ENCODE measurements at regions not wholly inside any gene's neighbourhood (a gene's known extent, or its start where the extent isn't known, plus 50 kb on each side); places are given as distances from the start of the nearest gene placed in this dataset.
"Not testable (repeated sequence)": the region's sequence is repeated elsewhere in the genome, so short reads cannot be mapped to it uniquely, and the experiment has no call there.

DNA sequence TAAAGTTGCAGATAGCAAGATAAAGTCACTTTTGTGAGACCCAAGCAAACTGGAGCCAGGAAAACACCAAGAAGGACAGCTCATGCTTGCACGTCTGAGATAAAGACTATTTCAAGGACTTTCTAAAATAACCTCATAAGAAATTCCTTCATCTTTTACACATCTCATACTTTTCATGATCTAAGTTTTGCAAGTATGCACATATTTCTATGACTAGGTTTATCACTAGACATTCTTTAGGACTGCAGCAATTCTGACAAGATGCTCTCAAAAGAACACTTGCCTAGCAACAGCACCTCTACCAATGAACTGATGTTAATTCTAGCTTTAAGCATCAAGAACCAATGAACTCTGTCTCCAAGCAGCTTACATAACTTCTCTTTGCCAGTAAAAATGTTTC is 457.6 kb downstream of the SEMA3D start:
- DNase-seq, result no peak

DNA sequence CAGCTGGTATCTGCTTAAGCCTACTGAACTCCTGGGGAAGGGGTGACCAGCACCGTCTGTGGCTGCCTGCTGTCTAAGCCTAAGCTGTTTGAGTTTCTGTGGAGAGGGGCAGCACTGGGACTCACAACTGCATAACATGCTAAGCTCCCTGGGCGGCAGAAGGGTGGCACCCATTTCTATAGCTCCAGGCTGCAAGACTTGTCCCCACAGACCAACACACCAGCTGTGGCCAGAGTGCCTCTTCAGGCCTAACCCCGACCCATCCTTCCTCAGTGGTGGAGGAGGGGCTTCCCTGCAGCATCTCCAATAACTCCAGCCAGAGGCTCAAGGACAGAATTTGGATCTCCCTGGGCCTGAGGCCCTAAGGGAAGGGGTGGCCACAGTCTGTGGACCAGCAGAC is 464.1 kb downstream of the SEMA3D start:
- DNase-seq, result no peak

DNA sequence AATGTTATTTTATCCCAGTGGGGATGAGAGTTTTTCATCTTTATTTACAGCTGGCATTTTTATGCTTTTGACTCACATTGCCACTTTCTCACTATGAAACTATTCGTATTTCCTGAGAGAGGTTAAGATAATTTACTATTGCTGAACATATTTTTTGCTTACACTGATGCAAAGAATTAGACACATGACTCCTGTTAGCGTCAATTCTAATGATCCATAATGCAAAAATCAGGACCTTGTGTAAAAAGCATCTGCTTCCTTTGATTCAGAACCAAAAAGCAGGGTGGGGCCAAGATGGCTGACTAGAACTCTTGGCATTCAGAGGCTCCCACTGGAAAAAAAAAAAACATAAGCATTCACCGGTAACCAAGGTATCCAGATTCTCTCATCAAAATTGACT is 464.8 kb downstream of the SEMA3D start:
- DNase-seq, result no peak

DNA sequence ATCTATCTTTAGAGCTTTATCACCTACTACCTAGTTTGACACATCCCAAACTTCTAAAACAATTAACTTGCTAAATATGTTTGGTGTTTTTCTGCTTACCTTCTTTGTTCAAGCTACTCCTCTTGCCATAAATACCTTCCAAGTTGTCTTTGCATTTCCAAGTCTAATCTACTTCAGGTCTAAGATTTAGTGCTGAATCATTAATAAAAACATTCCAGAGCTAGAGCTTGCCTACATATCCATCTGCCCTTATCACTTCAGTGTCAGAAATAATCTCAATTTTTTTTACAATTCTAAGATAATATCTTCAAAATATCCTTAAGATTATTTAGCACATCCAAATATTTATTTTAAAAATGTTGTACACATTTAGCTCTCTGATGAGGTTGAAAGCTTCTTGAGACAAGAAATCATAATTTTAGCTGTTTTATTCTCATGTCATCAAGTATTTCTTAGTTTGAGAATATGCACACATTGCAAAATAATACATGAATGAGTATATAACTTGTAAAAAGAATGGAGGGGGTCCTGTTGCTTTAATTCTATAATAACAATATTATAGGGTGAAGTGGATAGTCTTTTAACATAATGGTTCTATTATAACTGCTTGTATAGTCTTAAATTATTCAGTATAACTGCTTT is 466.3 kb downstream of the SEMA3D start:
- DNase-seq, result no peak

DNA sequence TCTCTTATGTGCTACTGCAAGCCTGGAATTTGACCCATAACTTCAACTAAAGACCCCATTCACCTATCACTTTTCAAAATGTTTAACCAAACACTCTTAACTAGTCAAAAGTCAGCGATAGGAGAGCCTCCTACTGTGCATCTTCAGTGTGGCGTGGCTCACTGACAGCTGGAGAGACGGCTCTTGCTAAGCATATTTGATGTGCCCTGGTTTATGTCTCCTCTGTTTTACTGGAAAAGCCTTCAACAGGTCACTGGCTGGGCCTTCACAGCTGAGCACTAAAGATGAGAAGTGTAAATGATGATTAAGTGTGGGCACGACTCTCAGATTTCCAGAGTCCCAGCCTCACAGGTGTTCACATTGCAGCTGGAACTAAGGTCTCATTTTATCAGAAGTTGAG is 472.1 kb downstream of the SEMA3D start:
- peak; percentile 36 for DNase-seq

DNA sequence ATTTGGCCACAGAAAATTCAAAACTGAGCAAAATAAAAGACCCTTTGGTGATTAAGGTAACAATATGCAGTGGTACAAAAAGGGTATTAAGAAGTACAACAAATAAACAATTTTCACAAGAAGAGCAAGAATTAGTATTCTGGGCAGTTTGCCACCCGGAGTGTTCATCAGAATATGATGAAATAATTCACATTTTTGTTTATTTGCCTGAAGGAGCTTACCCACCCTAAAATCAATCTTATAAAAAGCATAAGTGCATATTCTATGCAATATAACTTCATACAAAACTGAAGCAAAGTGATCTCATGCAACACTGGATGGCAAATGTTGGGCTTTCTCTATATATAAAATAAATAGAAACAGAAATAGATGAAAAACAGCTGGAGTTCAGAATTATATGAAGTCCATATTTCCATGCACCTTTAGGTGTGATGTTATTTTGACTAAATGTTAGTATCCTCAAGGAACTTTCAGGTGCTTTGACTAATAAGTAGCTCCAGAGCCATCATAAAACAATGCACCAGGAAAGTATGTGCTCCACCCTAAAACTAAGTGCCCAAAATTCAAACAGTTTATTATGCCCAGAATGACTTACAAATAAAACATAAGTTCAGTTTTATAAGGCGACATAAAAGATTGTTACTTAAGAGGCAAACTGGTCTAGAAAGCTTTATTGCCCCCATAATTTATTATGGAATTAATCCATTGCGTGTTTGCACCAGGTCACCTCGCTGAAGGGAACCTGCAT is 474.3 kb downstream of the SEMA3D start:
- no peak for DNase-seq

DNA sequence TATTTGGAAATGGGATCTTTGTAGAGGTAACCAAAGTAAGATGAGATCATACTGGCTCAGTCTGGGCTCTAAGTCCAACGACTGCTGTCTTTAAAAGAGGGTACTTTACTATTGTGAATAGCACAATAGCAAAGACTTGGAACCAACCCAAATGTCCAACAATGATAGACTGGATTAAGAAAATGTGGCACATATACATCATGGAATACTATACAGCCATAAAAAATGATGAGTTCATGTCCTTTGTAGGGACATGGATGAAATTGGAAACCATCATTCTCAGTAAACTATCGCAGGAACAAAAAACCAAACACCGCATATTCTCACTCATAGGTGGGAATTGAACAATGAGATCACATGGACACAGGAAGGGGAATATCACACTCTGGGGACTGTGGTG is 476.3 kb downstream of the SEMA3D start:
- DNase-seq, result not testable (repeated sequence)

DNA sequence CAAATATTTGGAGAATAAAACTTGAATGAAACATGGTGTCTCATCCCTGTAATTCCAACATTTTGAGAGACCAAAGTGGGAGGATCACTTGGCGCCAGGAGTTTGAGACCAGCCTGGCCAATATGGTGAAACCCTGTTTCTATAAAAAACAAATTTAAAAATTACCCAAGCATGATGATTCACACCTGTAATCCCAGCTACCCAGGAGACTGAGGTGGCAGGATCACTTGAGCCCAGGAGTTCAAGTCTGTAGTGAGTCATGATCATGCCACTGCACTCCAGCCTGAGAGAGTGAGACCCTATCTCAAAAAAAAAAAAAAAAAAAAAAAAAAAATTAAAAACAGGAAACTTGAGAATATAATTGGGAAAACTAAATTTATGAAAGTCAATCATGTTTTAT is 481.1 kb downstream of the SEMA3D start:
- DNase-seq, result no peak

DNA sequence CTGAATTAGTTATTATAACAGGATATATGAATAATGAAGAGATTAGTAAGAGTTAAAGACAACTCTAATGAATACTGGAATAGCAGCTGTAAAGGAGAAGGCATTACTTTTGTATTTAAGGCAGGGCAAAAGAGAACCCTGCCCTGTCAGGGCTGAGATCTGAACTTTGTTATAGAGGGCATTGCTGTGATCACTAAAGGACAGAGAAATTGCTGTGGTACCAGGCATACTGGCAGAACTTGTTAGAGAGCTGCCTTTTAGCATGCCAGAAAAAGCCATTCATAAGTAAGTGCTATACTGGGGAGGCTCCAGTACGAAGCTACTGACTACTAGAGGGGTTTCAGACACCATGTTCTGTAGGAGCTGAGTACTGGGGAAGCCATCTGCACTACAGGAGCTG is 481.8 kb downstream of the SEMA3D start:
- no peak for DNase-seq

DNA sequence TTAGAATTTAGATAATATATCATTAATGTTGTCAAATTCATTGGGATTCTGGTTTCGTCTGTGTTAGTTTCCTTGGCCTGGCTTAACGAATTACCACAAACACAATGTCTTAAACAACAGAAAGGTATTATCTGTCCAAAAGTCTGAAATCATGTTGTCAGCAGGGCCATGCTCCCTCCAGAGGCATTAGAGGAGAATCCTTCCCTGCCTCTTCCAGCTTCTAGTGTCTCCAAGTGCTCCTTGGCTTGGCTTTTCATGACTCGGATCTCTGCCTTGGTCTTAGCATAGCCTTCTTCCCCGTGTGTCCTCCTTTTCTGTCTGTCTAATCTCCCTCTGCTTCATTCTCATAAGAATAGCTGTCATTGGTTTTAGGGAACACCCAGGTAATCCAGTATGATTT is 482.5 kb downstream of the SEMA3D start:
- DNase-seq, result no peak

DNA sequence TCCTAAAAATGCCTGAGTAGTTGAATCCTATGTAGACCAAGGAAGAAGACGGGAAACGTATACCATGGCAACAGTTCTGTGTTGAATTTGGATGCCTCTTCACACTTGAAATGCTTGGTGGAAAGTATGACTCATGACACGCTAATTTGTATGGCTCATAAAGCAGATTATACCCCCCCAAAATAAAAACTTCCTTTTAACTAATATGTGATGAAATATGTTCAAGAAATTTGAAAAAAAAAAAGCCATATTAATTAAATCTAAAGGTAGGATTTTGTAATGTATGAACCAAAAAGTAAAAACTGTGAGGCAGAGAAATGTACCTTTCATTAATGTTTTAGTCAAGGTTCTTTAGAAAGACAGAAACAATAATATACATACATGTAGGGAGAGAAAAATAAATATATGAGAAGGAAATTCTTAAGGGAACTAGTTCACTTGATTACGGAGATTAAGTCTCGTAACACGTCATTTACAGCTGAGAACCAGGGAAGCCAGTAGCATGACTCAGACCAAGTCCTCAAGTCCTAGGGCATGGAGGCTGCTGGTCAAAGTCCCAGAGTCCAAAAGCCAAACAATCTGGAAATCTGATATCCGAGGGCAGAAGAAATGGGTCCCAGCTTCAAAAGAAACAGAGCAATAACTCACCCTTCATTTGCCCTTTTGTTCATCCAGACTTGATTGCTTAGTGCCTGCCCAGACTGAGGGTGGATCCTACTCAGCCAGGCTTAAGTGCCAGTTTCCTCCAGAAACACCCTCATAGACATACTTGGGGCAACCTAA is 485.1 kb downstream of the SEMA3D start:
- DNase-seq, result peak; percentile 28

DNA sequence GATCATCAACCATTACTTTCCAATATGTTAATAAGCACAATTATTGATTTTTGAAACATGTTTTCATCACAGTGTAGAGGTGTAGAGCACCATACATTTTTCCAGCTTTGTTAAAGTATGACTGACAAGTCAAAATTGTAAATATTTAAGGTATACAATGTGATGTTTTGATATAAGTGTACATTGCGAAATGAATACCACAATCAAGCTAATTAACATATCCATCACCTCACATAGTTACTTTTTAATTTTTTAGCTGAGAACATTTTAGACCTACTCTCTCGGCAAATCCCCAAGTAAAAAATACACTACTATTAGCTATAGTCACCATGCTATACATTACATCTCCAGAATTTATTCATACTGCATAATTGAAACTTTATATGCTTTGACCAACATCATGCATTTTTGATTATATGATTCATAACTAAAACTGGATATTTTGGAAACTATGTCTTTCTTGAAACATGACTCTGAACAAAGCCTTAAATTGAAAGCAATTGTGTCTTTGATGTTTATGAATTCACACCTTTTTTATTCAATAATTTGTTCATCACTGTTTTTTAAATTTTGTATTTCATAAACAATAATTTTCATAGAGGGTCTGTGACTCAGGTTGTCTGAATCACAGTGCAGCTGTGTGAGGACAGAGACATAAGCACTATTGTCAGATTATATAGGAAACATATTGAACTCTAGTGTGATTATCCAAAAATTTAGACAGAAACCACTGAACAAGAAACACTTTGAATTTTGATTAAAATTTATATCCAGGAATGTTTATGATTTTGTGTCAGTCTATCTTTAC is 486.1 kb downstream of the SEMA3D start:
- no peak for DNase-seq

DNA sequence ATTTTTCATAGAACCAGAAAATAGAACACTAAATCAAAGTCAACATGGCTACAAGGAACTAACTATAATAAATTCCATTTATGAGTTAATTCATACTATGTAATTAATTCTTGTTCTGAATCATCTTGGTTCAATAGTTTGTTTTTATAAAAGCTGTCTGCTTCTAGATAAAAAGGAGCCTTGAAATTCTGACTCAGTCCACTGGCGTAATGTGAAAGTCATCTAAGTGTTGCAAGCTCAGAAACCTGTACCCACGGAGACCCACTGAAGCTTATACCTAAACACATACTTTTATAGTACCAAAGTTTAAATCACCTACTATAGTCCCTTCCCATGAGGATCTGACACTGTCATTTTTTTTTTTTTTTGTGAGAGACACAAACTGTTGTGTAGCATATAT is 489.4 kb downstream of the SEMA3D start:
- no peak for DNase-seq

DNA sequence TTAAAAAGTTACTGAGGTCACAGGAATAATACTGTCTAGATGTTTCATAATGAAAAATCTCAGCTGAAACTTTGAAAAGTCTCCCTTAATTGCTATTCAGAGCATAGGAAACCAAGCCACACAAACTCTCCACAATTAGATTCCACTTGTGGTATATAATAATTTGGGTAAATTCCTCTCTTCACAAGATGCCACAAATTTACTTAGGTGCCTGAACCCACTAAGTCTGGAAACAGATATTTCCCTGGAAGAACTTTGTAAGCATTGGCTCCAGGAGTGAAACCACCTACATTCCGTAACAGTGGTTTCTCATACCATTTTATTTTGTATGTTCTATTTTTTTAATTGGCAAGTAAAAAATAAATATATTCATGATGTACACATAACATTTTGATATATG is 493.4 kb downstream of the SEMA3D start:
- DNase-seq, result no peak

DNA sequence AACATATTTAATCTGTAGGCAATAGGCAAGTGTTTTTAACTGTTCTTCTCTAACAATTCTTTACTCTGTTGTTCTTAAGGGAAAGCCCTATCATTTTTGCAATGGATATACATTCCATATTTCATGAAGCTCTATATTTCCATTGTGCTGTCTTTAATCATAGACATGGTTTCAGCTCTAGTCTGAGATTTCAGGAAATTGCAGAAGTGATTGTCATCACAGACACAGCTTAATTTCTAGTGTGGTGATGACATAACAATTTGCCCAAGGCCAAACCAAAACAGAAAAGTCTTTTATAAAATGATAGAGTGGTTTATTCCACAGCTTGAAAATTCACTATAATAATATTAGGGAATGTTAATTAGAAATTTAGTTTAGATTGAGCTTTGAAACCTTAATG is 494.1 kb upstream of the SEMA3A start:
- DNase-seq, result no peak

DNA sequence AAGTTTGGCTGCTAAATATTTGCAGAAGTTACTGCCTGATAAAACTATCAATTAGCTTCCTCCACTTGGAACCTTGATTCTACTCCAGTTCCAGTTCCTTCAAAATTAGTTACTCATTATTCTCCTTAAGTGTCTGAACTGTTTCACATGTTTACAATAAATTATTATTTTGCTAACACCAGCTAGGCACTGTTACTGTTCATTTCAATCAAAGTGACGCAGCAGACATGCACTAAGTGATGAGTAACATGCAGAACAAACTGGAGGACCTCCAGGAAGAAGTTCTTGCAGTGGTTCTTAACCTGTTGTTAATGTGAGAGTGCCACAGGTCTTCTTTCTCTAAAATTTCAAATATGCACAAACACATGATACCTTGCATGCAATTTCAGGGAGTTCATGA is 491.8 kb upstream of the SEMA3A start:
- DNase-seq, result no peak

DNA sequence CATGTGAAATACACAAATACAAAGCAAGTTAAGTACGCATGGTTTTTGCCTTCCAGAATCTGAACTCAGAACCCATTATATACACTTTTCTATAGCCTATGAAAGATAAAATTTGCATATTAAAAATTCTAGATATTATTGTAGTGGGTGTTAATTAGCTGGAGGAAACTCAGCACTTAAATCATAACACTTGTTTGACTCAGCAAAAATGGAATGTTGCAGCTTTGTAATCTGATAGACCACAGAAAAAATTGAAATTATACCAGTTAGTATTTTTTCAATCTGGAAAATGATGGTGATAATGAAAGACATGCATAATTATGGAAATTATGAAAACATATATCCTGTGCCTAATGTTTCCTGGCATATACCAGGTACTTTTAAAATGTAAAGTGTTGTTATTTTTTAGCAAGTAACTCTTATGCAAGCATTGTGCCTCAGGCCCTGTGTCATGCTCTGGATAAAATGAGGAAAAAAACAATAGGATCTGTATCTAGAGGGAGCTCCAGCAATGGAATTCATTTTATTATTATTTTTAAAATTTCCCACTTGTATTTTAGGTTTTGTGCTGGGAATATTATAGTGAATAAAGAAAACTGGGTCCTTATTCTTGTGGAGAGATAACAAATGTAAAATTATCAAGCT is 490.4 kb upstream of the SEMA3A start:
- no peak for DNase-seq

DNA sequence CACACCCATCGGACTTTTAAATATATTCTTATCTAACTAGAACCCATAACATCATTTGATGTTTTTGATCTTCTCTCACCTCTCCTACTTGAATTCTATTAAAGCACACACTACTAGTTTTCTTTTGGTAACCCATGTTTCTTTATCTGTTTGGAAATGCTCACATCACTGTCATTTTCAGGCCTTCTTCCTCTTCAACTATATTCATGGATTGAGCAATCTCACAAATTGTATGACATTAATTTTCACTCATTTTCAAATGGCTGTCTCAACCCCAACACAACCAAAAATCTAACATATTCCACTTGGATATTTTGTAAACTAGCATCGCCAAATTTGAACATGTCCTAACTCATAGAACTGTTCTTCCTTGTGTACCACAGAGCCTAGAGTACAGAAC is 488.0 kb upstream of the SEMA3A start:
- no peak for DNase-seq

DNA sequence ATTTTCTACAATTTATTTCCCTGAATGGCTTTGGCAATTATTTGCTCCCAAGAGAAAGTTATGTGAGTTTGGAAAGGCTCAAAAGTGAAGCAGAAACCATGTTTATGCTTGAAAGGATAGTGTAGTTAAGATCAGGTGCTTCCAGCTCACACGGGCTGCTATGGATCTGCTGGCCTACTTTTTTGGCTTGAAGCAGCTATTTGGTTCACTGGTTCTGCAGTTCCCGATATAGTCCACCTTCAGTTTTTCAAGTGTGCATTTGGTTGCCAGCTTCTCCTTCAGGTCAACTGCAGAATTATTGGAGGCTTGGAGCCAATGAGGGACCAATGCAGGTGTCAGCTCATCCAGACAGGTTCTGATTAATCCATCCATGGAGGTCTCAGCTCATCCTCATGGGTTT is 484.3 kb upstream of the SEMA3A start:
- no peak for DNase-seq

DNA sequence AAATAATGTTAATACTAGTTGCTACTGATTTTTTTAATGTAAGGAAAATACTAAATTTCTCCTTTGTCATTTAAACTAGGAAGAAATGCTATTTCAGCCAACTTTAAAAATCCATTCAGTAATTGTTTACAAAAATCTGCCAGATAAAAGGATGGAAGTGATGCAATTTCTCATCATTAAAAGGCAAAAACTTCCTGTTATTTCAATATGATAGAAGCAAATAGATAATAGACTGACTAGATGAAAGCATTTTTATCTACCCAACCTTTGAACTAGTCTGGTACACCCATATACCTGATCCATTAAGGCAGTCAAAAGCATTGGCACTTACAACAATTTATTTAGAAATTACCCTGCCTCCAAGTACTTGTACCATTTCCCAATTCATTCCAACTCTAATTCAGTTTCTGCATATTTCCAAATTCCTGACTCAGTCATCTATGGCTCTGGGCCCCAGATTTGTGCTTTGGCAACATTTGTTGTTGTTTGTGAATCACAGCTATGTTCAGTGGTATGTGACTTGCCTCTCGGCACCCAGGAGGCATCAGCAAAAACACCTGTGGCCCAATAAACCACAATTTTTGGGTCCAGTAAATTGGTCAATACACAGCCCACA is 482.6 kb upstream of the SEMA3A start:
- no peak for DNase-seq

DNA sequence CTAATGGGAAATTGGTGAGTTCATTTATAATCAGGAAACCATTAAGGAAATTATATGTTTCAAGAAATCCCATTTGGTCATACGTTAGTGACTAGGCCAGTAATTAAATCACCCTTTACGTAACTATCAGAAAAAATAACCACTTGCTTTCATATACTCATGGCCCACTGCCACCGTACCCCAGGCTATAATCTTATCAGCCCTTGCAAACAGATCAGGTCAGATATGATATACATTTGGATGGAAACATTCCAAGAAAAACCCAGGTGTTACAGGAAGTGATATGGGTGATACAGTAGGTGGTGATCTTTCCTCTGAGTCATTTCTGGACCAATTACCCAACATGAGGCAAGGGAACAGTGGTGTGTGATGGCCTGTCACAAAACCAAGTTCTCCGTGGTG is 481.0 kb upstream of the SEMA3A start:
- peak; percentile 46 for DNase-seq

DNA sequence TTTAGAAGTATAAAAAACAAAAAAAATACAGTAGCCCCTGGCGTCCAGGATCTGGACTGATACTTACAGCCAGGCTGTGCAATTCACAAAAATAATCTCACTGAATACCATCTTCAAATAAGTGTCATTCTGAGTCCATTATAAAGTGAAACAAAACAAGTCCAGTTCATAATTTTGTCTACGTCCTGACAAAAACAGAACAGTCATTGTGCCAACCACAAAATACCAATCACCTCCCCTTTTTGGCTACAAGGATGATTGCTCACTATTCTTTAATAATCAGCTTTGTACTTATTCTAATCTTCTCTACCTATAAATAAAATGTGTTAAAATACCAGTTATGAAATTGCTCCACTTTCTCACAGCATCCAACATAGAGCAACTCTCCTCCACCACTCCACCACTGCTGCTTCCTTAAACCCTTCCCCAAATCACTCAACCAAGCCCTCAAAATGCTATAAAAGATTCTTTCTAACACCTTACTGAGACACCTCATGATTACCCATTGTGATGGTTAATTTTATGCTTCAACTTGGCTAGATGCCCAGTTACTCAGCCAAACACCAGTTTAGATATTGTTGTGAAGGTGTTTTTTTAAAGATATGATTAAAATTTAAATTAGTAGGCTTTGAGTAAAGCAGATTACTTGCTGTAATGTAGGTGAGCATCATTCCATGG is 479.8 kb upstream of the SEMA3A start:
- DNase-seq, result peak; percentile 74
